C4-2B (cell line): ENCODE measurements at regions not wholly inside any gene's neighbourhood (a gene's known extent, or its start where the extent isn't known, plus 50 kb on each side); places are given as distances from the start of the nearest gene placed in this dataset.

Source experiments
- H3K27ac ChIP-seq: fragments of 450-650 bp; 2 replicates; pipeline ENCODE4 v1.5.1; 2017
- ZFX ChIP-seq: fragments of 450-650 bp; IDR thresholded peaks from 2 replicates; pipeline ENCODE4 v1.6.1; 2017
- TF ChIP-seq, protein P1 (sequence below): fragments of 450-650 bp; conservative IDR thresholded peaks from 2 replicates; pipeline ENCODE4 v1.5.1; 2017; ENCODE audit warnings: mild to moderate bottlenecking

DNA sequence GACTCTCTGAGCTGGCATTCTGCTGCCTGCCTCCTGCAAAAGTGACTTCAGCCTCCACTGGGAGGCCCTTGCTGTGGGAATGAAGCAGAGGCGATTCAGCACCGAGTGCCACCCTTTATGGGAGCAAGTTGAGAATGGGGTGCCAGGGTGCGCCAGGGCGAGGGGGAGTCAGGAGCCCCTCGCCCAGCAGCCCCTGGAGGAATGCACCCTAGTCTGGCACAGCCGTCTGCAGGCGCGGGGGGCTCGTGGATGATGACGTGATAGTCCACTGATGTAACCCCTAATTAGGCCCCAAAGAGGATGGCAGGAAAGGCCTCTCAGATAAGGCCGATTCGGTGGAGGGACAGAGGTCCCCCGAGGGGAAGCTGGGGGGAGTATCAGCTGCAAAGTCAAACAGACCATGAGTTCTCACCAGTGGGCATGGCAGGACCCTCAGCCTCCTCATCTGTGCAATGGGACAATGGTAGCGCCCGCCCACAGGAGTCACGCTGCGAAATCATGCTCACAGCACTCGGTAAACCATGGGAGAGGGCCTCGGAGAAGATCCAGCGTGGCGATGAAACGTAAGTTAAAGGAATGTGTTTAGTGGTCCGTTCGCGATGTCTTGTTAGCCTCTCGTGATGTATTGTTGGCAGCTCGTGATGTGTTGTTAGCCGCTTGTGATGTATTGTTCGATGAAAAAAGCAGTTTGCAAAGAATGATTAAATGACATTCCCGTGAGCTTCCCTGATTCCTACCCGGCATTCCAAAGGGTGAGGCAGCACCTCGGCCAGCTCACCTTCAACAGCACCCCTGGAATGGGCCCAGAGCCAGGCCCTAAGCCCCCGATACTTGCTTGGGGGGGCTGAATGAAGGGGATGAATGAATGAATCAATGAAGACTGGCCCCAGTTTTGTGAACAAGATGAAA lies 49.7 kb upstream of the NOTCH1 start:
- H3K27ac ChIP-seq: no peak overlapping the region
- TF ChIP-seq ZFX: no peak
- TF ChIP-seq, protein P1, sequence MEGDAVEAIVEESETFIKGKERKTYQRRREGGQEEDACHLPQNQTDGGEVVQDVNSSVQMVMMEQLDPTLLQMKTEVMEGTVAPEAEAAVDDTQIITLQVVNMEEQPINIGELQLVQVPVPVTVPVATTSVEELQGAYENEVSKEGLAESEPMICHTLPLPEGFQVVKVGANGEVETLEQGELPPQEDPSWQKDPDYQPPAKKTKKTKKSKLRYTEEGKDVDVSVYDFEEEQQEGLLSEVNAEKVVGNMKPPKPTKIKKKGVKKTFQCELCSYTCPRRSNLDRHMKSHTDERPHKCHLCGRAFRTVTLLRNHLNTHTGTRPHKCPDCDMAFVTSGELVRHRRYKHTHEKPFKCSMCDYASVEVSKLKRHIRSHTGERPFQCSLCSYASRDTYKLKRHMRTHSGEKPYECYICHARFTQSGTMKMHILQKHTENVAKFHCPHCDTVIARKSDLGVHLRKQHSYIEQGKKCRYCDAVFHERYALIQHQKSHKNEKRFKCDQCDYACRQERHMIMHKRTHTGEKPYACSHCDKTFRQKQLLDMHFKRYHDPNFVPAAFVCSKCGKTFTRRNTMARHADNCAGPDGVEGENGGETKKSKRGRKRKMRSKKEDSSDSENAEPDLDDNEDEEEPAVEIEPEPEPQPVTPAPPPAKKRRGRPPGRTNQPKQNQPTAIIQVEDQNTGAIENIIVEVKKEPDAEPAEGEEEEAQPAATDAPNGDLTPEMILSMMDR: no peak
